ENCODE measurements at regions not wholly inside any gene's neighbourhood (a gene's known extent, or its start where the extent isn't known, plus 50 kb on each side); places are given as distances from the start of the nearest gene placed in this dataset.

GRCh38 chr1:38744452-38745350 is 114.9 kb downstream of the RRAGC start:
- TF ChIP-seq CTCF (IDR thresholded peaks at IDR 0.05) (no peak), POLR2AphosphoS5 (IDR thresholded peaks at IDR 0.05) (no peak), POLR2A (IDR thresholded peaks at IDR 0.05; ENCODE audit: low read depth) (no peak)
